ENCODE measurements at regions not wholly inside any gene's neighbourhood (a gene's known extent, or its start where the extent isn't known, plus 50 kb on each side); places are given as distances from the start of the nearest gene placed in this dataset.

GRCh38 chr22:19634226-19634975 is 79.9 kb upstream of the SEPTIN5 start:
- TF ChIP-seq CTCF (IDR thresholded peaks at IDR 0.05), result no peak
- Mint-ChIP-seq H3K9me3 (no peaks in the 10 kb centered on the region), H3K27me3 (ENCODE audit: insufficient read depth) (peaks cover 40% of the 10 kb centered on the region), H3K4me3 (no peak overlapping the region), H3K27ac (no peak overlapping the region), H3K4me1 (ENCODE audit: low read depth) (peaks cover 11% of the 10 kb centered on the region), H3K36me3 (ENCODE audit: low read depth) (no peaks in the 10 kb centered on the region)
- DNase-seq, result no peak

GRCh38 chr22:19635644-19636043 is 78.7 kb upstream of the SEPTIN5 start:
- Mint-ChIP-seq H3K36me3 (ENCODE audit: low read depth) (no peaks in the 10 kb centered on the region), H3K27me3 (ENCODE audit: insufficient read depth) (peaks cover 43% of the 10 kb centered on the region), H3K4me1 (ENCODE audit: low read depth) (peaks cover 11% of the 10 kb centered on the region), H3K4me3 (no peak overlapping the region), H3K9me3 (no peaks in the 10 kb centered on the region), H3K27ac (no peak overlapping the region)
- TF ChIP-seq CTCF (IDR thresholded peaks at IDR 0.05), result no peak
- no peak for DNase-seq

GRCh38 chr22:19636696-19637407 is 77.5 kb upstream of the SEPTIN5 start:
- TF ChIP-seq CTCF (IDR thresholded peaks at IDR 0.05), result no peak
- H3K27me3 Mint-ChIP-seq (ENCODE audit: insufficient read depth), result peaks cover 47% of the 10 kb centered on the region
- no peaks in the 10 kb centered on the region for H3K36me3 Mint-ChIP-seq (ENCODE audit: low read depth)
- peaks cover 10% of the 10 kb centered on the region for H3K4me1 Mint-ChIP-seq (ENCODE audit: low read depth)
- H3K9me3 Mint-ChIP-seq, result no peaks in the 10 kb centered on the region
- no peak for DNase-seq
- H3K27ac Mint-ChIP-seq, result no peak overlapping the region
- no peak overlapping the region for H3K4me3 Mint-ChIP-seq

- no peak for TF ChIP-seq CTCF (IDR thresholded peaks at IDR 0.05)
- no peaks in the 10 kb centered on the region for H3K36me3 Mint-ChIP-seq (ENCODE audit: low read depth)
- H3K9me3 Mint-ChIP-seq, result no peaks in the 10 kb centered on the region
- H3K27me3 Mint-ChIP-seq (ENCODE audit: insufficient read depth), result peaks cover 40% of the 10 kb centered on the region
- DNase-seq, result no peak
- no peak overlapping the region for H3K4me3 Mint-ChIP-seq
- H3K4me1 Mint-ChIP-seq (ENCODE audit: low read depth), result peaks cover 2% of the 10 kb centered on the region
- H3K27ac Mint-ChIP-seq, result no peak overlapping the region
Observed at GRCh38 chr22:19637408-19638281, 76.7 kb upstream of the SEPTIN5 start.

GRCh38 chr22:19638282-19639015 is 75.9 kb upstream of the SEPTIN5 start:
- no peak overlapping the region for H3K27ac Mint-ChIP-seq

More at GRCh38 chr22:19638282-19639015, 75.9 kb upstream of the SEPTIN5 start:
- DNase-seq, result no peak
- Mint-ChIP-seq H3K9me3 (no peaks in the 10 kb centered on the region), H3K4me1 (ENCODE audit: low read depth) (no peaks in the 10 kb centered on the region), H3K4me3 (no peak overlapping the region), H3K27me3 (ENCODE audit: insufficient read depth) (peaks cover 41% of the 10 kb centered on the region), H3K36me3 (ENCODE audit: low read depth) (no peaks in the 10 kb centered on the region)
- TF ChIP-seq CTCF (IDR thresholded peaks at IDR 0.05), result no peak
